ENCODE measurements at regions not wholly inside any gene's neighbourhood (a gene's known extent, or its start where the extent isn't known, plus 50 kb on each side); places are given as distances from the start of the nearest gene placed in this dataset.

- TF ChIP-seq POLR2A (IDR thresholded peaks at IDR 0.05) (no peak), CTCF (IDR thresholded peaks at IDR 0.05) (no peak)
Observed at GRCh38 chr7:57210871-57211270, 78.6 kb upstream of the ZNF479 start.

All from body of pancreas (tissue), 4 donors.